ENCODE measurements at regions not wholly inside any gene's neighbourhood (a gene's known extent, or its start where the extent isn't known, plus 50 kb on each side); places are given as distances from the start of the nearest gene placed in this dataset.

DNA sequence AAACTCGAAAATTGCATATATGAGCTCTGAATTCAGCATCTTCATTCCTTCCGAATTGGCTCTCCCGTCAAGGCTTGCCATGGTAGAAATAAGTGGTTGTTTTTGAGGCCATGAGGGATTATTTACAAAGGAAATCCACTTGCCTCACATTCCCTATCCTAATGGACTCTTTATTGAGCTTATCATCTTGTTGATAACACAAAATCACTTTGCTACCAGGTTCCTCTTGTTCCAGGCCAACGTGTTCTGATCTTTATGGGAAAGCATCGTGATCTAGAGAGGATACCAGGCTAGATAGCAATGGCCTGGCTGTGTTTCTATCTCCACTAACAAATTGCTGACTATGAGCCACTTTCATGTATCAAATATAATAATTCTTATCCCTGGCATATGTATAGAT lies 811.7 kb downstream of the TLR4 start:
- no peak for DNase-seq (ENCODE audit: low read depth)

DNA sequence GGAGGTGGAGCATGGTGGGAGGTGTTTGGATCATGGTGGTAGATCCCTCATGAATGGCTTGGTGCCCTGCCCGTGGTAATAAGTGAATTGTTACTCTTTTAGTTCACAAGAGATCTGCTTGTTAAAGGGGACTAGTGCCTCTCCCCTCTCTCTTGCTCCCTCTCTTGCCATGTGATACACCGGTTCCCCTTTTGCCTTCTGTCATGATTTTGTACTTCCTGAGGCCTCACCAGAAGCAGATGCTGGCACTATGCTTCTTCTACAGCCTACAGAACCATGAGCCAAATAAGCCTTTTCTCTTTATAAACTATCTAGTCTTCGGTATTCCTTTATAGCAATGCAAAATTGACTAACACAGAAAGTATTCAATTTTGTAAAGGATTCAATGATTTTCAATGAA lies 817.1 kb downstream of the TLR4 start:
- DNase-seq (ENCODE audit: low read depth) = no peak

GRCh38 chr9:118522093-118523028 lies 818.2 kb downstream of the TLR4 start:
- DNase-seq (ENCODE audit: low read depth) = no peak

DNA sequence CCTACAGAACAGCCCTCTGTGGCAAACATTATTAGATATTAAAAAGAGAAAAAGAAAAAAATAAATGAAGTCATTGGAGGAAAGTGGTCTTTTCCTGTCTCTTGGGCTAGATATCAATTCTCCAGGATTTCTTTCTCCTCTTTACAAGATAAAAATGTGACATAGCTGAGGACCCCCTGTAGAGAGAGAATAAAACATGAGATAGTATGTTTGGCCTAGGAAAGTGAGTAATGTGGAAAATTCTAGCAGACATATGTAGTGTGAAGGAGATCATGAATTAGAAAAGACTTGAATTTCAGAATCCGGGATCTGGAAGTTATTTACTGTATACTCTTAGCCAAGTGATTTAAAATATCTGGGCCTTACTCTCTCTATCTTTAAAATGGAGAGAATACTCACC lies 823.1 kb downstream of the TLR4 start:
- DNase-seq (ENCODE audit: low read depth) = no peak

GRCh38 chr9:118529210-118529609 lies 825.0 kb downstream of the TLR4 start:
- no peak for DNase-seq (ENCODE audit: low read depth)

GRCh38 chr9:118529624-118530214 lies 825.5 kb downstream of the TLR4 start:
- no peak for DNase-seq (ENCODE audit: low read depth)

- no peak for DNase-seq (ENCODE audit: low read depth)
Measured at GRCh38 chr9:118532592-118532991, 828.4 kb downstream of the TLR4 start.

DNA sequence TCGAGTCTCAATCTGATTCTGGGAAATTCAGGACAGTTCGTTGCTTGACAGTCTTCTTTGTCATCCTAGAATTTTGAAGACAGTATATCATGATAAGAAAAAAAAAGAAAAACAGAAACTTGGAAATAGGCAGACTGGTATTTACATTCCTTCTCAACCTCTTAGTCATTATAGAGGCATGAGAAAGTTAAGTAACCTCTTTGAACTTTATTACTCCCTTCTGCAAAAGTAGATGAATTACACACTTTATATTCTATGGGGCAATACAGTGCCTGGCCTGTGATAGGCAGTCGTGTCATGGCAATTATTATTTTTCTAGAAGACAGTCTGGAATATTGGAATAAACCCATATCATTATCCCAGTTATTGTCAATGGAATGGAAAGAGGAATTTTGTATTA lies 828.9 kb downstream of the TLR4 start:
- DNase-seq (ENCODE audit: low read depth) = no peak

DNA sequence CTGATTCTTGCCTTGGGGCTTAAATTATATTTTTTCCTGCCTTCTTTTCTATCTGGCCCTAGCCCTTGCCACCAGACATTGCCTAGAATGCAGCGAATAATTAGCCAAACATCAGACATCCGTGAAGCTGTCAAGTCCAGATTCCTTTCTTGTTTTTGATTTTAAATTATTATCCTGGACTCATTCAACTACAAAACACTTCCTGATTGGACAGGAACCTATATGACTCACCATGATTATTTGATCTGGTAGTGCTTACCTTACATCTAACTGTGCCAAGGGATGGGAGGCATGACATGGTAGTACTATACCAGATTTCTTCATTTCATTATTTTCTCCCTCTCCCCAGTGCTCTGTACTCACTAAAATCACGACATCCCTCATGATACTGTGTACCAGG lies 829.6 kb downstream of the TLR4 start:
- DNase-seq (ENCODE audit: low read depth) = no peak

- no peak for DNase-seq (ENCODE audit: low read depth)
Measured at GRCh38 chr9:118536153-118536552, 832.0 kb downstream of the TLR4 start.

- no peak for DNase-seq (ENCODE audit: low read depth)
Measured at GRCh38 chr9:118538959-118539358, 830.3 kb downstream of the BRINP1 start.

DNA sequence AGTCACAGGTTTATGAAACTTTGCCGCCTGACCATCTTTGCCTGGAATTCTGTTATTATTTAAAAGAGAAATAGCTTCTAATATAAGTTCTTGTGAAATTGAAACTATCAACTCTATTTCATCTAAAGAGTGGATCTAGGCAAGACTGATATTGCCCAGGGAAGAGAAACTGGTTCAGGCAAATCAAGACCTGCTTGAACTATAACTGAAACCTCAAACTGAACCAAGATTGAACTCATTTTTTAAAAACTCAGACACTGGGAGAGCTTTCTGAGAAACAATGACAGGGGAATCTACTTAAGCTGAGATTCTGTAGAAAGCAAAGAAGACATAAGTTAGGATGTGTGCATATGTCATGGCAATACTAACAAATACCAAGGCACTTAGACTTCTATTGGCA lies 815.8 kb downstream of the BRINP1 start:
- DNase-seq (ENCODE audit: low read depth) = no peak

- no peak for DNase-seq (ENCODE audit: low read depth)
Measured at GRCh38 chr9:118554987-118555386, 814.2 kb downstream of the BRINP1 start.

DNA sequence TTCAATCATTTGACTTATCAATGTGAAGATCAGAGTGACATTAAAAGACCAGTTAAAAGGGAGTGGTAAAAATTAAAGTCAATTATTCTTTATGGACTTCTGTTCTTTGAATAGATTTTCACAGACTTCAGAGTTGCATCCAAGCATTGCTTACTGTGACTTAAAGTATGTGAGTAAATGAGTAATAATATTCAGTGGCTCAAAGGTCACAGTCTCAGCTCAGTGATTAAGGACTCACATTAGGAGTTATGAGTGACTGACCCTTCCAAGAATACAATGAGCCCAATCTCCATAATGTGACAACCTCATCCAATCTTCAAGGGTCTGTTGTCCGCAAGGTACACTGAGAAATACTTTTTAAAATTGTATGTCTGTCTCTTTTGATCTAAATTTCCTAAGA lies 811.2 kb downstream of the BRINP1 start:
- DNase-seq (ENCODE audit: low read depth) = no peak

DNA sequence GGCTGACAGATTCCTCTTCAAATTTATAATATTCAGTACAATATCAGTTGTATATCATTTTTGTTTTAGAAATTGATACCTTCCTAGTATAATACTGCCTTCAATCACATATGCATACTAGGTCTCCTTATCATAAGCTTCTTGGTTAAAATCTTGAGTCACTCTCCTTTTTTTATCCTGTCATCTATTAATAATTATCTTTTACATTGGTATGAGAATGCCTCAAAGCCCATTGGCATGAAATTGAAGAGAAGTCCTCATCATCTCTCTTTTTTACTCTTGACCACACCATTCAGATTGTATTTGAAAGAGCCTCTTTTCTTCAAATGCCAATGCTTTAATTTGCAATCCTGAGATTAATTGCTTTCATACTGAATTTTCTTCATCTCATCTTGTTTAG lies 810.3 kb downstream of the BRINP1 start:
- DNase-seq (ENCODE audit: low read depth) = no peak

GRCh38 chr9:118561051-118561450 lies 808.2 kb downstream of the BRINP1 start:
- DNase-seq (ENCODE audit: low read depth) = no peak

DNA sequence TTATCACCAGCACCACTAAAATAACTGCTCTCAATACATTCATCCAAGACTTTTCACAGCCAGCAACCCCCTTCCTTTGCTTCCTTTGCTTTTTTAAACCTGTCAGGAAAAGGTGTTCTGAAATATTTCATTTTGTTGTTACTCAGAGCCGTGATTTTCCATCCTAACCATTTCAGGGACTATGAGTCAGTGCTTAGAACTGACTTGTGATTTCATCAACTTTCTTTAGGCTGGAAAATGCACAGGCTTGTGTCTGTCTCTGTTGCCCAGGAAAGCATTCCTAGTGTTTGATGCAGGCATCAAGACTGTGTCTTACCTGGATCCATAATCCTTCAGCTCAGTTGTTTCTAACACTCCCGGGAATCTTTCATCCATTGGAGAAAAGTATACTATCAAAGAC lies 805.6 kb downstream of the BRINP1 start:
- DNase-seq (ENCODE audit: low read depth) = no peak

DNA sequence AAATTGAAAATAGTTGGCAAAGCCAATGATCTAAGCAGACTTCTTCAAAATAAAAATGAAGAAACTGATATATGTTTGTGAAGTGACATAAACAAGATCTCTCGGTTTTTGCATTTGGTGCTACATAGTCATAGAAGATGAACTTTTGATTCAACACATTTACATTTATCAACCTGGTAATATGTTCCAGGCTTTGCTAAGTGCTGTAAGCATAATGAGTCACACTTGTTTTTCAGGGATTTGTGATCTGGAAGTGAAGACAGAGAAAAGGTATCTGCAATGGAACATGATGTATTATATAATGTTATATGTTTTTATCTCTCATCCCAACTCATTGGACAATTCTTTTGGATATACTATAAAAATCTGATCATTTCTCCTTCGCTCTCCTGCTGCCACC lies 801.4 kb downstream of the BRINP1 start:
- no peak for DNase-seq (ENCODE audit: low read depth)

GRCh38 chr9:118568704-118569103 lies 800.5 kb downstream of the BRINP1 start:
- no peak for DNase-seq (ENCODE audit: low read depth)

DNA sequence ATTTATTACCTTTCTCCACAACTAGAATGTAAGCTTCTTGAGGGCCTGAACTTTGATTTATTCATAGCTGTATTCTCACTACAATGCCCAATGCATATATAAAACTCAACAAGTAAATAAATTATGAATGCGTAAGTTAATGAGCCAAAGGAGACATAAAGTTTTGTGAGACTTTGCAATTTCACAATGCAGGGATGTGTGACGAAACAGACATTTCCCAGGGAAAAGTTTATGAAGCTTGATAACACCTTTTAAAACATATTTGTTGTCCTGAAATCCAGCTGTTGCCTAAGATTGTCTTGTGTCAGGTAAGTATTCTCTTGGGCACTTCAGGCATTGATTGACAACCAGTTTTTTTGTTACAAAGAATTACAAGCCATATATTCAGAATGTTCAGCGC lies 800.1 kb downstream of the BRINP1 start:
- DNase-seq (ENCODE audit: low read depth) = no peak

- DNase-seq (ENCODE audit: low read depth) = no peak
Measured at GRCh38 chr9:118570066-118570465, 799.2 kb downstream of the BRINP1 start.

DNA sequence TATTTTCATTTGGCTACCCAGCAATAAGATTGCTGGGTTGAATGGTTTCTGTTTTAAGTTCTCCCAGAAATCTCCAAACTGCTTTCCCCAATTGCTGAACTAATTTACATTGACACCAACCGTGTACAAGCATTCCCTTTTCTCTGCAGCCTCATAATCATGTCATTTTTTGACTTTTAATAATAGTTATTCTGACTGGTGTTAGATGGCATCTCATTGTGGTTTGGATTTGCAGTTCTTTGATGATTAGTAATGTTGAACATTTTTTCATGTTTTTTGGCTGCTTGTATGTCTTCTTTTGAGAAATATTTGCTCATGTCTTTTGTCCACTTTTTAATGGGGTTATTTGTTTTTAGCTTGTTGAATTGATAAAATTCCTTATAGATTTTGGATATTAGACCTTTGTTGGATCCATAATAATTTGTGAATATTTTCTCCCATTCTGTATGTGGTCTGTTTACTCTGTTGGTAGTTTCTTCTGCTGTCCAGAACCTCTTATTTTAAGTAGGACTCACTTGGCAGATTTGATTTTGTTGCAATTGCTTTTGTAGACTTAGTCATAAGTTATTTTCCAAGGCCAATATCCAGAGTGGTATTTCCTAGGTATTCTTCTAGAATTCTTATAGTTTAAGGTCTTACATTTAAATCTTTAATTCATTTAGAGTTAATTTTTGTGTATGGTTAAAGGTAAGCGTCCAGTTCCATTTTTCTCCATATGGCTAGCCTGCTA lies 793.7 kb downstream of the BRINP1 start:
- no peak for DNase-seq (ENCODE audit: low read depth)

DNA sequence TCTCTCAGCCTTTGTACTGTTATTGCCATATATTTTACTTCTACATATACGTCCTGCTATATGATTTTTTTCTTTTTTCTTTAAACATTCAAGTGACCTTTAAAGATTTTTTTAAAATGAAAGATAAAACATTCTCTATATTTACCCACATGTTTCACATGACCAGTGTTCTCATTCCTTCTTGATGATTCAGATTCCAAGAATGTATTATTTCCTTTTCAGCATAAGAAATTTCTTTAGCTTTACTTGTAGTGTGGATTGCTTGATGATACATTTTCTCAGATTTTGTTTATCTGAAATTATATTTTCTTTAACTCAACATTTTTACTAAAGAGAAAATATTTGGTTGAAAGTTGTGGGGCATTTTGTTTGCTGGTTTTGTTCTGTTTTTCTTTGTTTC lies 792.1 kb downstream of the BRINP1 start:
- no peak for DNase-seq (ENCODE audit: low read depth)

All from stimulated activated CD4-positive, alpha-beta T cell treated with anti-CD3 and anti-CD28 coated beads, Interleukin-2, amount 100 ng/mL, for 4 hours (primary cell).